ENCODE measurements at regions not wholly inside any gene's neighbourhood (a gene's known extent, or its start where the extent isn't known, plus 50 kb on each side); places are given as distances from the start of the nearest gene placed in this dataset.

- TF ChIP-seq BCL11A (IDR thresholded peaks at IDR 0.05; ENCODE audit: low read depth in 2 of 2, low read length in 2 of 2) (no peak), CHD1 (IDR thresholded peaks at IDR 0.05; ENCODE audit: low read depth, low read length) (no peak), CBX8 (IDR thresholded peaks at IDR 0.05; ENCODE audit: borderline replicate concordance, low read depth, low read length) (no peak), YY1 (IDR thresholded peaks at IDR 0.05; ENCODE audit: low read depth, low read length) (no peak), CHD7 (IDR thresholded peaks at IDR 0.05; ENCODE audit: insufficient replicate concordance, low read length) (no peak), POU5F1 (IDR thresholded peaks at IDR 0.05; ENCODE audit: low read depth, low read length) (no peak)
Measured at GRCh38 chr2:61631321-61631720, 93.2 kb upstream of the XPO1 start (continued).

Measured in H1 (cell line).